ENCODE measurements at regions not wholly inside any gene's neighbourhood (a gene's known extent, or its start where the extent isn't known, plus 50 kb on each side); places are given as distances from the start of the nearest gene placed in this dataset.

DNA sequence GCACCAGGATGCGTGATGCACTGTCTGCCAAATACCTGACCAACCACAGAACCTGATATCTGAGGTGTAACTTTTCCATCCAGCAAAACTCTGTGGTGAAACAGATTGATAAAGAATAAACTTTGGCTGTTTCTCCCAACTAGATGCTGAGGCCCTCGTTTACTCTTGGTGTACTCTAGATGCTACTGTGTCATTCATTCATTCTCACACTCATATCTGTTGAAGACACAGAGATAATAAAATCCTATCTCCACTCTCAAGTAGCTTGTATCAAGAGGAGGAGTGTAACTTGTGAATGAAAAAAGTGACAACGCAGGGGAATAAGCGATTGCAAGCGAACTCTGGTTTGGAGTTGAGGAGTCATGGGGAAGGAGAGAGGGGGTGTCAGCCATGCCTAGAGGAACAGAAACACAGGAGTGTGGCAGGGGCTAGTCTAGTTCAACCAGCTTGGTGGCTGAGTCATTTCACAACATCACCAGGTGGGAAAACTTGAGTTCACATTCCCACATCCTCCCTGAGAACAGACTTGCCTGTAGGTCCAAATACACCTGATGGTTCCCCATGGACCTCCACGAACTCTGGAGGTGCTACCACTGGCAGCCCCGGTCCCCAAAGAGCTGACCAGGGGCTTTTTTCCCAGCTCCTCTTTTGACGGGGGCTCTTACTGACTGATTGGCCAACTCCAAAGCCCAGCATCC lies 73.3 kb upstream of the SNRK start:
- TF ChIP-seq, protein P1, sequence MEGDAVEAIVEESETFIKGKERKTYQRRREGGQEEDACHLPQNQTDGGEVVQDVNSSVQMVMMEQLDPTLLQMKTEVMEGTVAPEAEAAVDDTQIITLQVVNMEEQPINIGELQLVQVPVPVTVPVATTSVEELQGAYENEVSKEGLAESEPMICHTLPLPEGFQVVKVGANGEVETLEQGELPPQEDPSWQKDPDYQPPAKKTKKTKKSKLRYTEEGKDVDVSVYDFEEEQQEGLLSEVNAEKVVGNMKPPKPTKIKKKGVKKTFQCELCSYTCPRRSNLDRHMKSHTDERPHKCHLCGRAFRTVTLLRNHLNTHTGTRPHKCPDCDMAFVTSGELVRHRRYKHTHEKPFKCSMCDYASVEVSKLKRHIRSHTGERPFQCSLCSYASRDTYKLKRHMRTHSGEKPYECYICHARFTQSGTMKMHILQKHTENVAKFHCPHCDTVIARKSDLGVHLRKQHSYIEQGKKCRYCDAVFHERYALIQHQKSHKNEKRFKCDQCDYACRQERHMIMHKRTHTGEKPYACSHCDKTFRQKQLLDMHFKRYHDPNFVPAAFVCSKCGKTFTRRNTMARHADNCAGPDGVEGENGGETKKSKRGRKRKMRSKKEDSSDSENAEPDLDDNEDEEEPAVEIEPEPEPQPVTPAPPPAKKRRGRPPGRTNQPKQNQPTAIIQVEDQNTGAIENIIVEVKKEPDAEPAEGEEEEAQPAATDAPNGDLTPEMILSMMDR (IDR thresholded peaks at IDR 0.05; ENCODE audit: poor library complexity), result no peak
- TF ChIP-seq EZH2 (IDR thresholded peaks at IDR 0.05; ENCODE audit: borderline replicate concordance), result no peak

All from hepatocyte (in vitro differentiated cells).